Limb (tissue), 2 donors: ENCODE measurements at regions not wholly inside any gene's neighbourhood (a gene's known extent, or its start where the extent isn't known, plus 50 kb on each side); places are given as distances from the start of the nearest gene placed in this dataset.
A peak's percentile ranks its signal among the peaks of the same experiment; 100 is the strongest.

Source experiments
- DNase-seq, 2 donors: peaks; one replicate each; pipeline ENCODE4 v3.0.0-alpha.2; 2016; ENCODE audit errors: extremely low spot score in 2 of 2

GRCh38 chr13:27673911-27674310, 52.2 kb downstream of the POLR1D start:
- DNase-seq = no peak

- no peak for DNase-seq
These were observed 56.8 kb downstream of the POLR1D start for GRCh38 chr13:27678306-27679040.

GRCh38 chr13:27679396-27679795, 57.7 kb downstream of the POLR1D start:
- DNase-seq = no peak

- DNase-seq = no peak
These were observed 58.2 kb downstream of the POLR1D start for GRCh38 chr13:27679896-27680295.

GRCh38 chr13:27680465-27680864, 58.8 kb downstream of the POLR1D start:
- no peak for DNase-seq

GRCh38 chr13:27691207-27691606, 69.5 kb downstream of the POLR1D start:
- no peak for DNase-seq

GRCh38 chr13:27696731-27697130, 75.0 kb downstream of the POLR1D start:
- no peak for DNase-seq

- no peak for DNase-seq
These were observed 78.3 kb downstream of the POLR1D start for GRCh38 chr13:27699952-27700351.

- DNase-seq = no peak
These were observed 83.0 kb downstream of the POLR1D start for GRCh38 chr13:27704681-27705080.

- no peak for DNase-seq
These were observed 84.0 kb upstream of the GSX1 start for GRCh38 chr13:27708325-27708724.

- no peak for DNase-seq
These were observed 82.5 kb upstream of the GSX1 start for GRCh38 chr13:27709779-27710178.

GRCh38 chr13:27712421-27712820, 79.9 kb upstream of the GSX1 start:
- no peak for DNase-seq

- no peak for DNase-seq
These were observed 78.5 kb upstream of the GSX1 start for GRCh38 chr13:27713767-27714166.

GRCh38 chr13:27721681-27722080, 70.6 kb upstream of the GSX1 start:
- no peak for DNase-seq

GRCh38 chr13:27728271-27728670, 64.0 kb upstream of the GSX1 start:
- peak in 1 of 2 donors; percentile 34 for DNase-seq

- no peak for DNase-seq
These were observed 62.1 kb upstream of the GSX1 start for GRCh38 chr13:27730191-27730590.
